NCI-H1048 (cell line): ENCODE measurements at regions not wholly inside any gene's neighbourhood (a gene's known extent, or its start where the extent isn't known, plus 50 kb on each side); places are given as distances from the start of the nearest gene placed in this dataset.
"Not testable (repeated sequence)": the region's sequence is repeated elsewhere in the genome, so short reads cannot be mapped to it uniquely, and the experiment has no call there.

Experiments used
- DNase-seq: peaks from one replicate; lab custom pipeline; 2025; lab: John Stamatoyannopoulos, UW

DNA sequence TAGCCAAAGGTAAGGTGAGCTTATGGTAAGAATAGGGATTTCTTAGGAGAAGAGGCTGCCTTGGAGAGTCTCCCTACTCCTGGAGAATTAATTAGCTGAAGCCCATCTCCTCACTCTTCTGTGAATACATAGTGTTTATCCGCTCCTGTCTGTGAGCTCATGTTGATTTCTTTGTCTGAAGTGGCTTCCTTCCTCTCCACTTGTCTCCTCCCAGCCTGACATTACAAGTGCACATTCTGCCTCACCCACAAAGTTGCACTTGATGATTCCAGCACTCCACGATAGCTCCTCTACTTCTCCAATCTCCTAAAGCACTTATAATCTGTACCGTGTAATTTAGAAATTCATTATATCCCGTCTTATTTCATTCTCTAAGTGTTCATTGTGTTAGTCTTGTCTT lies 287.2 kb downstream of the QKI start:
- no peak for DNase-seq

DNA sequence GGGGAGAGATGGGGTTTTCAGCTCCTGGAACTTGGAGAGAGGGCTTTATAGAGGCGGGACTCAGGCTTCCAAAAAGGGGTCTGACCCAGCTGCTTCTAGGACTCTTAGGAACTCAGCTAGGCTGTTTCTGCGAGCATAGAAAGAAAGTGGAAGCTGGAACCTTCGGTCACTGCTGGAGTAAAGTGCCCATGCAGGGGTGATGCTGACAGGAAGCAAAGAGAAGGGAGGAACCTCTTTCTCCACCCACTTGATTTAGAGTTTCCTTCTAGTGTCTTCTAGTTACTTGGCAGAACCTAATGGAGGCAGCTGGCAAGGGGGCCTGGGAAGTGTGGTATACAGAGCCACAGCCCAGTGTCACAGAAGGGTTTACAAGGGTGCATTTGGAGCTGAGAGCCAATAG lies 283.6 kb downstream of the QKI start:
- DNase-seq = no peak

GRCh38 chr6:163696311-163696710 lies 281.8 kb downstream of the QKI start:
- DNase-seq = not testable (repeated sequence)

DNA sequence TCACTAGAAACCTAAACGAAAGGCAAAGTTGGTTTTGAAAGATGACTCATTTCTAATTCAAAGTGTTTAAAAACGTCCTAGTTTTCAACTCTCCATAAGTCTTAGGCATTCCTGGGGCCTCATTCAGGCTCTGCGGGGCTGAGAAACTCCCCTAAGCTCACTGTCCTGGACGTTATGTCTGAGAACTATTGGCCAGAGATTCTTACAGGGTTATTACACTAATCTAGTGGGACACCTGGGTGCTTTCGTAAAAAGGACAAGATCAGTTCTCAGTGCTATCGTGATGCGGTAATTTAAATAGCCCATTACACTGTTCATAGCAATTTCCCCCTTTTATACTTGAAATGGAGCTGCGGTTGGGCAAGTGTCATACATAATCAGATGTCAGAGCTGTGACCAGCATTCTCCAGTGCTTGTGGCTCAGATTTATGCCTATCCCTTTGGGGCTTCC lies 280.9 kb downstream of the QKI start:
- no peak for DNase-seq

- DNase-seq = no peak
These were observed 280.5 kb downstream of the QKI start for GRCh38 chr6:163694988-163695398.

GRCh38 chr6:163694072-163694471 lies 279.6 kb downstream of the QKI start:
- DNase-seq = no peak

DNA sequence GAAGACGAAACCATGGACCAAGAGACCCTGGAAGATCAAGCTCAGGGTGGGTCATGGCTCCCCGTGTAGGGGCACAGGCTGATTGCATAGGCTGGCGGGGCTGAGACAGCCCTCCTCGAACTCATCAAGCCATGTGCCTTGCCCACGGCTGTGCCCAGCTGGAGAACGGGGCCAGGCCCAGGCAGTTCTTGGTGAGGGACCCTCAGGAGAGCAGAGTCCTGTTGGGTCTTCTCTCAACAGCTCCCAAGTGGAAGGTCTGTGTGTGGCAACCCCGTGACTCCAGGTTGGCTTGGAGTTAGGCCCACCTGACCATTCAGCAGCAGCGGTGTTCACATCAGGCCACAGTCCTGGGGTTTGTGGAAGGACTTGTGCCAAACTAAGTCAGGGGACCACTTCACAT lies 276.5 kb downstream of the QKI start:
- DNase-seq = no peak

DNA sequence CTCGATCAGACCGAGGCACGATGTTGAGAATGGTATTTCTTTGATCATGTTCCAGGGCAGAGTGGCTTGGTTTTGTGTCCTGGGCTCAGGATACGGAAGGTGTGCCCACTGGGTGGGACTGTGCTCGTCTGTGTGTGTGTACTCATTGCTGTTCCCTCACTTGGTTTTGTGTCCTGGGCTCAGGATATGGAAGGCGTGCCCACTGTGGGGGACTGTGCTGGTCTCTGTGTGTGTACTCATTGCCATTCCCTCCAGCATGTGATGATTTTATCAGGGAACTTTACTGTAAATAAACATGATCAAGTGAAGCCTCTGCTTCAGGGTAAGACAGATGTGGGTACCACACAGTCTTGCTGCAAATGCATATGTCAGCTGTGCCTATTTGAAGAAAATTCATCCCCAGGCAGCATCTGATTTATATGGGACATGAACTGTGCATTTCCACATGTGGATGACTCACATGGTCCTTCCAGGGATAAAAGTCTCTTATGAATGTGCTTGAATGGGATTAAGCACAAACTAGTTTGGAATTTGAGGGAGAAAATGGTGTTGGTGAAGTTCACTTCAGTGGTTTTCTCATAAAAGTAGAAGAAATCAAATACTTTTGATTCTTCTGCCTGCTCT lies 274.3 kb downstream of the QKI start:
- no peak for DNase-seq

DNA sequence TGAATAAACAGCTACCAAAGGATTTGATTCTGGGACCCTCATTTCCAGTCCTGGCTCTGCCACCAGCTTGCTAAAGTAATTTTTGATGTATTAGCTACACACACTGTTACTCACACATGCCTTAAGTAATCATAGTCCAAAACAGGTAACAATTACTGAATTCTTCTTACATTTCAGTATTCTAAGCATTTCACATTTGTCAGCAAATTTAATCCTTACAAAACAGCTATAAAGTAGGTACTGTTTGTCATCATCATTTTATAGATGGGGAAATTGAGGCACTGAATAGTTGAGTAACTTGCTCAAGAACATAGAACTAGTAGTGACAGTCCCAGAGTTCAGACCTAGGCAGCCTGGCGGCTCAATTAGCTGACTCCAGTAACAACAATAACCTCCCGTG lies 272.6 kb downstream of the QKI start:
- no peak for DNase-seq

DNA sequence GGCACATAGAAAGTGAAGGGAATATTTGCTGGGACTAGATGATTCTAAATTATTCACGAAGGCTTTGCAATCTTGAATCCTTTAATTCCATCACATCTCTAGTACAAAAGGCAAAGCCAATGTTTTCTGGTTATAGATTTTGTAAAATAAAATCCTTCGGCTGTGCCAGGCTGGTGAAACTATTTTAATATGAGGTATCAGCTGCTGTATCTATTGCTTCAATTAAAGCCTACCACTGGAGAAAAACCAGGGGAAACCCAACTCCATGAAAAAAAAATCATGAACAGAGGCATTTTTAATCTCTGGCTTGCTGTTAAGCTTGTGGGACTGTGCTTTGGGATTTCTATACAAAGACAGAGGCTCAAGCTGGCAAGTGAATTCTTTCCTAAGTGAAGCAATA lies 271.8 kb downstream of the QKI start:
- no peak for DNase-seq

- no peak for DNase-seq
These were observed 268.6 kb downstream of the QKI start for GRCh38 chr6:163683105-163683622.

DNA sequence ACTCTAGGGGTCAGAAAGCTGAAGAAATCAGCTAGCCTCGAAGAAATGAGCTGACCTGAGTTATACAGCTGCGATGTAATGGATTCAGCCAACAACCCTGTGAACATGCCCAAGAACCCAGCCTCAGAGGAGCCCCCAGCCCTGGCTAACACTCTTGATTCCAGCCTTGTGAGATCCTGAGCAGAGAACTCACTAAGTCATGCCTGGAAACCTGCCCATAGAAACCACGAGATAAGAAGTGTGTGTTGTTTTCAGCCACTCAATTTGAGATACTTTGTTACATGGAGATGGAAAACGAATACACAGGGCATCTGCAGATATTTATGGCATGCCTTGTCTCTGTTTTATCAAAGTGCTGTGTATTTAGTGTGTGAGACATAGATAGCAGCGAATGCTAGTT lies 265.2 kb downstream of the QKI start:
- no peak for DNase-seq

- DNase-seq = no peak
These were observed 264.6 kb downstream of the QKI start for GRCh38 chr6:163679012-163679660.

- no peak for DNase-seq
These were observed 261.1 kb downstream of the QKI start for GRCh38 chr6:163675611-163676010.

DNA sequence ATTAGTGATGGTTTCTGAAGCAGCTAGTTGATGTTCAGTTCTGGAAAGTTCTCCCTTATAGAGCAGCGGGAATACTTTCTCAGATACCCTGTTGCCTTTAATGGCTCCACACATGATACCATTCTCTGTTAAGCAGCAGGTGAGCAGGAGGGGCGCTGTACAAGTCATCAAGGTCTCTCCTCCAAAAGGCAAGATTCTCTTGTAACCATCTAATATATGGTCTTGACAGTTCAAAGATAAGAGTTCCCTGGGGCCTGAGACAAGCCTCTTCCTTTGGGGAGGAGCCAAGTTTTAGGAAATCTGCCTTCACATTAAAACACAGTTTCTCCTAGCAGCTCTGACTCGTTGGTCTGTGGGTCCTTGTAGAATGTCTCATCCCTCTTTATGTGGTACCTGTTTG lies 258.2 kb downstream of the QKI start:
- no peak for DNase-seq

- DNase-seq = no peak
These were observed 257.3 kb downstream of the QKI start for GRCh38 chr6:163671791-163672190.

- DNase-seq = no peak
These were observed 256.8 kb downstream of the QKI start for GRCh38 chr6:163671355-163671754.

DNA sequence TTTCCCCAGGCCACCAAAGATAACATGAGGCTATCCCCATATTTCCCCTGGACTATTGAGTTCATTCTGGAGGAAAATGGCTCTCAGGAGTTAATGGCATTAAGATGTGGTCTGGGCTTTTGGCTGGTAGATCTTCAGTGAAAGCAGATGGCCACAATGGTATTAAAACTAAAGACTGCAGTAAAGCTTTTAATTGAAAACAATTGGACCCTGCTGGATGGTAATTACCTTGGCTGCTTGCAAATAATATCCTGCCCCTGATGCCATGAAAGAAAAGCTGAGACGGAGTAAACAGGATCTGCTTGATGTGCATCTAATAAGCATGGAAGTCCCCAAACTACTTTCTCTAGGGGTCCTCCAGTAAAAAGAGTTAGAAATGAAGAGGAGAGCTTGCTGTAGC lies 255.8 kb downstream of the QKI start:
- no peak for DNase-seq

GRCh38 chr6:163668061-163668426 lies 253.5 kb downstream of the QKI start:
- DNase-seq = no peak

DNA sequence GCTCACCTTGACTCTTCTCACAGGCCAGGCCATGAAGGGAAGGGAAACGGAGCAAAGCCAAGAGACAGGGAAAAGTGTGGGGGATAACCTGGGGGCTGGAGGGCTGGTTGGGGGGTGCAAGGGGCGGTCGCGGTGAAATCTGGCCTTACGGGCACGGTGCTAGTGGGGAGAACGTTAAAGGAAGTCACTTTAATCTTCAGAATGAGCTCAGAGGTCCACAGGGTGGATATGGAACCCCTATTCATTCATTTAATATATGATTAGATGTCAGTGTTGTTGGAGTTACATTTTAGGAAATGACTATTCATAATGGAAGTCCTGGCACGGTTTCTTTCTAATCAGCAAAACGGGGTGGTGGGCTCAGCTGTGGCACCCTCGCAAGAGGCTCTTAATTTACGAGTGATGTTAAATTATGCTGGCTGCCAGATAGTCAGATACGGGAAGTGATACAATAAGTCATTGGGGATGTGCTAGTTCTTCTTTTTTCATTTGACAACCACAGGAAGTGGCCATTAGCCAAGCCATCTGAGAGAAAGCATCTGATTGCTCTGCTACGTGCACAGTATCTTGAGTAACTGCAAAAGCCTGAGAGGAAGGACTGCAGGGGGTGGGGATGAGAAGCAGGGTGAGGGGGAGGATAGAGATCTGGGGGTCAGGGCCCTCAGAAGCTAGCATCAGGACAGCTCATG lies 253.0 kb downstream of the QKI start:
- no peak for DNase-seq

DNA sequence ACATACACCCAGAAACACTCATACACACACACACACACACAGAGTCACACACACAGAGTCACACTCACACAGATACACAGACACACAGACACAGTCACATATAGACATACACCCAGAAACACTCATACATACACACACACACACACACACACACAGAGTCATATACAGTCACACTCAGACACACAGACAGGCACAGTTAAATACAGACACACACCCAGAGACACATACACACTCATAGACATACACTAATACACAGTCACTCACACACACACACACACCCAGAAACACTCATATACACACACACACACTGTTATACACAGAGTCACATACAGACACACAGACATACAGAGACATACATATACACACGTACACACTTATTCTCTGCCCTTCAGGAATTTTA lies 250.9 kb downstream of the QKI start:
- DNase-seq = no peak

DNA sequence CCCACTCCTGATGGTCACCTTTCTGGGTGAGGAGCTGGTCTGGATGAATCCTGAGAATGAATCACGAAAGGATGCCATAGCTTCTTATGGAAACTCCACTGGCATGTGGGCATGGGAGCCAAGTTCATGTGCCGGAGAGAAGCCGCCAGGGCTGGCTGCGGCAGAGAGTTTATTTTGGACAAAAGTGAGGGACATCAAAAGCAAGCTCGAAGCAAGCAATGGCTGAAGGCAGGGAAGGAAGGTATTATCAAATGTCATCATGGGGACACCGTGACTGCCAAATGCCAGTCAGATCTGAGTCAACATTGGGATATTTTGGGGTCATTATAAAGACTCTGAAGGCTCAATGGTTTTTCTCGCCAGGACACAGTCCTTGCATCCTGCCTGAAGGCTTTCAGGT lies 249.1 kb downstream of the QKI start:
- no peak for DNase-seq

DNA sequence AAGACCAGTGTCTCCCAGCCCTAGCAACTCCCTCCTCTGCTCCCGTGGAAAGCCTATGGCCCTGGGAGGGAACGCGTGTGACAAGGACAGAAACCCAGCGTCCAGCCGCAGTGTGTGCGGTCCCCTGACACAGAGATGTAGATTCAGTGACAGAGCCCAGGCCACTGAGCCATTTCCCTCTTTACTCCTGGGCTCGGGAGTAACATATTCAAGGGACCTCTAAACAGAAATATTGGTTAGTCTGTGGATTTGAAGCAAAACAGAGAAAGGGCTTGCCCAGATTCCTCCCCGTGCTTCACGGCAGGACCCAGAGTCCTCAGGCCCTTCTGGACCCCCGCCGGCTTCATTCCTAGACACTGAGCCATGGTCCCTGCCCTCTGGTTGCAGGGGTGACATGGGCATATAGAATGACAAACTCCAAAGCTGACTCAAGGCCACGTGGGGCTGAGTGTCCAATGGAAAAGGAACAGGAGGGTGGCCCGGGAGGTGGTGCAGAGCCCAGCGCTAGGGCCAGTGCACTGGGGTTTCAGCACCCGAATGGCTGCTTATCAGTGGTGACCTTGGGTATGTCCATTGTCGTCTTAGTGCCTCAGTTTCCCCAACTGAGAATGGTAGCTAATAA lies 248.2 kb downstream of the QKI start:
- DNase-seq = no peak
